Activated T-cell treated with anti-CD3 and anti-CD28 coated beads, Interleukin-2, amount 50 U/mL, for 48 hours (primary cell): ENCODE measurements at regions not wholly inside any gene's neighbourhood (a gene's known extent, or its start where the extent isn't known, plus 50 kb on each side); places are given as distances from the start of the nearest gene placed in this dataset.

Experiments used
- DNase-seq, 2 experiments: peaks; one replicate each; pipeline ENCODE4 v3.0.0-alpha.2; 2020

DNA sequence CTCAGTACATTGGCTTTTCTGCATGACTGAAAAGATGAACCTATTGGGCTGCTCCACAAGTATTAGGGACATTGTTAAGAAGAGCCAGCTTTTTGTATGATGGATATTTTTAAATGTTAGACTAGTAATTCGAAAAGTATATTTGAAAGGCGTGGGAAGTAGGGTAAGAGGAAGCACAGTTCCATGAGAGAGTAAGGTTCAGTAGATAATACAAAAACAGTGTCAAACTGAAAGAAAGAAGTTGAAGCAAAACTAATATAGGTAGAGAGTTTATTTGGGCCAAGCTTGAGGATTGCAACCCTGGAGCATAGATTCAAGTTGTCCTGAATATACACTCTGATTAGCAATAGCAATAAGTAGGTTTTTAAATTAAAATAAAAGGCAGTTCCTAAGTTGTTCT lies 193.9 kb downstream of the RASSF9 start:
- DNase-seq, result no peak

DNA sequence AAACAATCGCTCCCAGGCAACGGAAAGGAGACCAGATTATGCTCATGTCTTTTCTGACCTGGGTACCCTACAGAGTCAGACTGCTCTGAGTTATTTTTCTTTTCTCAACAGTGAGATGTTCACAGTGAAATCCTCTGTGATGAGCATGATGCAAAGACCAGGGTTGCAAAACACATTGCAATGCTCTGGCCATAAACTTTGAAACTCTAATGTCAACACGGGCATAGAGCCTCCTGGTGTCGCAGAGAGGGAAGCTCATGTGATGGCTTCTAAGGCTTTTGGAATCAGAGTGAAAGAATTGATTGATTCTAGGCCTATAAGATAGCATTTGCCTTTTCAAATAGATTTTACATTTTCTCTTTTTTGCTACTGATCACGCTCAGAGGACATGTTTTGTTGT lies 193.4 kb downstream of the RASSF9 start:
- DNase-seq, result no peak

DNA sequence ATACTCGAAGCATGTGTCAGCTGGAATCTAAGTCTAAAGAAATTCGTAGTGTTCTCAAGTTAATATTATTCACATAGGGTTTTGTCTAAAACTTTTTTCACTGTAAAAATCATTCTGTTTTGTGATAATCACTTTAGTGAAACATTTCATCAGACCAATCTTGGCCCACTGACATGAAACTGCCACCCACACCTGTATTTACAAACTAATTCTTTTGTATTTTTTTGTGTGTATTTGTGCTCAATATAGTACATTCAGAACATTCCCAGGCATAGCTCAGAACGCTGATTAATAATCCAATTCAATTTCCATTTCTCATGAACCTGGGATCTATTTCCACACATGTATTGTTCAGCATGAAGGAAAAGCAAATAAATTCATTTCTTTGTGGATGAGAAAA lies 191.7 kb downstream of the RASSF9 start:
- DNase-seq, result no peak

DNA sequence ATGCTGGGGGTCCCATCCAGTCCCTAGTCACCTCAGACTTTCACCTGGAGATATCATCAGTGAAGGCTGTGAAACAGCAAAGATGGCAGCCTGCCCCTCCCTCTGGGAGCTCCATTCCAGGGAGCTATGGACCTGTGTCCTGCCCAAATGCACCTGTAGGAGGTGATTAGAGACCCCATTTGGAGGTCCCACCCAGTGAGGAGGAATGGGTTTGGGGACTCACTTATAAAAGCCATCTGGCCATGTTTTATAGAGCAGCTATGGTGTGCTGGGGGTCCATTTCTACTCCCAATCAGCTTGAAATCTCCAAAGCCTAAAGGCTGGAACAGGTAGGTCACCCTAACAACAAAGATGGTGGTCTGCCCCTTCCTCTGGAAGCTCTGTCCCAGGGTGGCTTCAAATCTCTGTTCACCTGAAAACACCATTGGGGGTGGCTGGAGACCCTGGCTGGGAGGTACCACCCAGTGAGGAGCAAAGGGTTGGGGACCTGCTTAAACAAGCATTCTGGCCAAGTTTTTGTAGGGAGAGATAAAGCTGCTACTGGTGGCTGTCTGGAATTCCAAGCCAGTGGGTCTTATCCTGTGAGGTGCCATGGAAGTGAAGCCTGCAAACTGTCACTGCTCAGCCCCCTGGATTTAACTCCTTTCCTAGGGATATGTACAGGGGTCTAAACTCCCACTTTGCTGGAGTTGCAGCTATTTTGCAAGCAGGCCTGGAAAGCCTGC lies 182.3 kb downstream of the RASSF9 start:
- DNase-seq, result no peak

DNA sequence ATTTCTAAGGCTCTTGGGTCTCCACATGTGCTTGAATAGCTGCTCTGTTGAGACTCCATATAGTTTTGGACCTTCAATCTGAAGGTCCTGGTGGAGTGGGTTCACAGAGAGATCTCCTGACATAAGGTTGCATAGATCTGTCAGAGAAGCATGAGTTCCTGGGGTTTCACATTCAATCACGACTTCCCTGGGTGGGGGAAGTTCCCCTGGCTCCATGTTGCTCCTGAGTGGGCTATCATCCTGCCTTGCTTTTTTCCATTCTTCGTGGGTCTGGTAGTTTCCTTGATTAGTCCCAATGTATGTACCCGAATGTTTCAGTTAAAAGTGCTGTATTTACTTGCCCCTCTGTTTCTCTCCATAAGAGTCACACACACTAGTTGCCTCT lies 181.8 kb downstream of the RASSF9 start:
- DNase-seq, result no peak

DNA sequence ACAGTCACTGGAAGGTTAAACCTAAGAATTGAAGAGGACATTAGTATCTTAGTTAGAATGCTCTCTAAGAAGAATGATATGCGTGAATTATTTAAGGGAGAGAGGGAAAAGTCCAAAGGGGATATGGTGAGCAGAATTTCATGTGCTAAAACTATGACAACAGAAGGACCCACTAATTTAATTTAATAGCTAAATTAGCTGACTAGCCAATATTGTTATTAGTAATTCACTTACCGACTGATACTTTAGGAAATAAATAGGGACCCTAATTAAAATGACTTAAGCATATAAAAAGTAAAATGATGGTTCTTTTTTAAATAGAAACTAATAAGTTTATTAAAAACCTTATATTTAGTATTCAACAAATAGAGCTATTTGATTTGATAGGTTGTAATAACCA lies 179.6 kb downstream of the RASSF9 start:
- no peak for DNase-seq

DNA sequence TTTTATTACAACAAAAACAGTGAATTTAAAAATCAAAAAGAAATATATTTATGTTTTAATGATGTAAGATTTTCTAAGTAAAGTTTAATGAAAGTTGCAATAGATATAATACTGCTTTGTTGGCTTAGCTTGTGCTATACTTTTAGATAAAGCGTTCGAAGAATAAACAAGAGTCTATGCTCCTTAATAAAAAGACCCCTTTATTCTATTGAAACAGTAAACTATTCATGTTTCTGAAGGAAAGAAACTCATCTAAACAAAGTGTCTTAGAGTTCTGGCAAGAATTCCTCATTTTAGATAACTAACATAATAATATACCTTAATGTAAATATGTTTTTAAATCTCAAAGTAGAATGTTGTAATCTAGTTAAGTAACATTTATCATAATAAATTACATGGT lies 179.0 kb downstream of the RASSF9 start:
- no peak for DNase-seq

DNA sequence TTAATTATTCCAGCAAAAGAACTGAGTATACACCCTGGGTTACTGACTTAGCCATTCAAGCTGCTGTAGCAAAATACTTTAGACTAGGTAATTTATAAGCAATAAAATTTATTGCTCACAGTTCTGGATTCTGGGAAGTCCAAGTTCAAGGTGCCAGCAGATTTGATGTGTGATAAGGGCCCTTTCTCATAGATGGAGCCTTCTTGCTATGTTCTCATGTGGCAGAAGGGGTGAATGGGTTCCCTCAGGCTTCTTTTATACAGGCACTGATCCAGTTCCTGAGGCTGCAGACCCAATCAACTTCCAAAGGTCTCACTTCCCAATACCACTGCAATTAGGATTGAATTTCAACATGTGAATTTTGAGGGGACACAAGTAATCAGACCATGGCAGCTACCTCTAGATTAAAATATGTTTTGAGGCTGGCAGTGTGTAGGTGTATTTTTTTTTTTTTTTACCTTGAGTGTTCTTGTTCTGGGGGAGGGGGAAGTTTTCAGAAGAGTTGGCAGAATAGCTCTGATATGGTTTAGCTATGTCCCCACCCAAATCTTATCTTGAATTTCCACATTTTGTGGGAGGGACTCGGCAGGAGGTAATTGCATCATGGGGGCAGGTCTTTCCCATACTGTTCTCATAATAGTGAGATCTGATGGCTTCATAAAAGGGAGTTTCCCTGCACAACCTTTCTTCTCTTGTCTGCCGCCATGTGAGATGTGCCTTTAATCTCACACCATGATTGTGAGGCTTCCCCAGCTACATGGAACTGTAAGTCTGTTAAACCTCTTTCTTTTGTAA lies 178.2 kb downstream of the RASSF9 start:
- no peak for DNase-seq

DNA sequence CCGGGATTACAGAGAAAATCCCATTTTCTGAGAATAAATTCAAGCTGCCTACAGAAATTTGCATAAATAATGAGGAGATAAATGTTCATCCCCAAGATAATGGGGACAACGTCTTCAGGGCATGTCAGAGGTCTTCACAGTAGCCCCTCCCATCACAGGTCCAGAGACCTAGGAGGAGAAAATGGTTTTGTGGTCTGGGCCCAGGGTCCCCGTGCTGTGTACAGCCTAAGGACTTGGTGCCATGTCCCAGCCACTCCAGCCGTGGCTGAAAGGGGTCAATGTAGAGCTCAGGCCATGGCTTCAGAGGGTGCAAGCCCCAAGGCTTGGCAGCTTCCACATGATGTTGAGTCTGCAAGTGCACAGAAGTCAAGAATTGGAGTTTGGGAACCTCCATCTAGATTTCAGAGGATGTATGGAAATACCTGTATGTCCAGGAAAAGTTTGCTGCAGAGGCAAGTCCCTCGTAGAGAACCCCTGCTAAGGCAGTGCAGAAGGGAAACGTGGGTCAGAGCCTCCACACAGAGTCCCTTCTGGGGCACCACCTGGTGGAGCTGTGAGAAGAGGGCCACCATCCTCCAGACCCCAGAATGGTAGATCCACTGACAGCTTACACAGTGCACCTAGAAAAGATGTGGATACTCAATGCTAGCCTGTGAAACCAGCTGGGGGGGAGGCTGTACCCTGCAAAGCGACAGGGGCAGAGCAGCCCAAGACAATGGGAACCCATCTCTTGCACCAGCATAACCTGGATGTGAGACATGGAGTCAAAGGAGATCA lies 176.3 kb downstream of the RASSF9 start:
- no peak for DNase-seq

DNA sequence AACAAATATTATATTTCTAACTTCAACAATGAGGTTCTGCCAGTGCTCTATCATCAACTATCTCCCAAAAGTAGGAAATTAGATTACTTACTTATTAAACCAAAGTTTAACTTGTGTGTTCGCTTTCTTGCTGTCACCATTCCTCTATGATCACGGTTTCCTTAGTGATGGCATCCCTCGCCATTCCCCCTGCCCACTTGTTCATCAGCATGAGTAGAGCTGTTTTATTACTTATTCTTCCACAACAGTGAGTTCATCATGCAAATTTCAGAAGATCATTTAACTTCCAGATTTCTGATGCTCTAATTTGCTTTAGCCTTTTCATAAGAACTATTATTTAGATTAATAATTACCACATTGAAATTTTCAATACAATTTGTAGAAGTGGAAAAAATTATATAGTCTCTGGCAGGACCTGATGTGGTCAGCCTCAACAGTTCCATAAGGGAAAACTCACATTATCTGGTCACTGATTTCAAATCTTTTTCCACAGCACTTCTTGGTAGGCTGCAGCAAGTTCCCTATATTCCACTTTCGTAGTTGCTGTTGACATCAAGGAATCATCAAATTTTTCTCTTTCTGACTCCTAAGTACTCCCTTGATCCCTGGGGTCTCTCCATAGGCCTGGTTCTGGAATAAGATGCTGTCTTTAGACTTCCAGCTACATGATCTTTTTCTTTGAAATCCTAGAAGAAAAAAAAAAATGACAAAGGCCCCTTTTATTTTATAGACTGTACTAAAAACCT lies 174.6 kb downstream of the RASSF9 start:
- DNase-seq, result no peak

DNA sequence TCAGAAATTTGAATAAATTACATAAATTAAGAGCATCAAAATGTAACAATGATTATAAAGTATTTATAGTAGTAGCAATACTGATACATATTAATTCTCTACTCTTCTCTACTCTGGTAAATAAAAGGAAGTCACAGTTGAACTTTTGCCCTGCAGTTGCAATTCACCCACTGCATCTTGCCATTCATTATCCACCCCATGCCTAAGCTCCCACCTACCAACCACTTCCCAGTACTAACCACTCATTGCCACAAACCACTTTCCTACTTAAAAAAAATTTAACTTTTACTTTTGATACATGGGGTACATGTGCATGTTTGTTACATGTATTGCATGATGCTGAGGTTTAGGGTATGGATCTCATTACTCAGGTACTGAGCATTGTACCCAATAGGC lies 174.0 kb downstream of the RASSF9 start:
- no peak for DNase-seq

DNA sequence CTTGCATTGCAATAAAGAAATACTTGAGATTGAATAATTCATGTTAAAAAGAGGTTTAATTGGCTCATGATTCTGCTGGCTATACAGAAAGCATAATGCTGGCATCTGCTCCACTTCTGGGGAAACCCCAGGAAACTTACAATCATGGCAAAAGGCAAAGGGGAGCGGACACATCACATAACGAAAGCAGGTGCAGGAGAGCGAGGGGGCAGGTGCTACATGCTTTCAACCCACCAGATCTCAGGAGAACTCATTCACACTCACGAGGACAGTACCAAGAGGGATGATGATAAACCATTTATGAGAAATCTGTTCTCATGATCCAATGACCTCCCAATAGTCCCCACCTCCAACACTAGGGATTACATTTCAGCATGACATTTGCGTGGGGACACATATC lies 172.6 kb downstream of the RASSF9 start:
- no peak for DNase-seq

DNA sequence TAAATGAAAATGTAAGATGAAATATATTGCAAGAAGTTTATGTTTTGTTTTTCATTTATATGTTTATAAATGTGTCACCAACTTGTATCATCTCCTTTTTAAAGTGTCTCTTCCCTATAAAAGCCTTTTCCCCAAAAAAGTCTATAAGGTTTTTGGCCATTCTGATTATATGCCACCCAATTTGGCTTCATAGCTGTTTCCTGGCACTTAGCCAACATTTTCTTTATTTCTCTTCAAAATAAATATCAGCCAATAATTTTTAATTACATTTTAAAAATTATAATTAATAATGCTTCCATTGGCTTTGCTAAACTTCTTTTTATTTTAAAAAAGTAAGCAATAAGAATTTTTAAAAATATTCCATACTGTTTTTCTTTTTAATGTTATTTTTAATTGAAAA lies 171.8 kb downstream of the RASSF9 start:
- no peak for DNase-seq

DNA sequence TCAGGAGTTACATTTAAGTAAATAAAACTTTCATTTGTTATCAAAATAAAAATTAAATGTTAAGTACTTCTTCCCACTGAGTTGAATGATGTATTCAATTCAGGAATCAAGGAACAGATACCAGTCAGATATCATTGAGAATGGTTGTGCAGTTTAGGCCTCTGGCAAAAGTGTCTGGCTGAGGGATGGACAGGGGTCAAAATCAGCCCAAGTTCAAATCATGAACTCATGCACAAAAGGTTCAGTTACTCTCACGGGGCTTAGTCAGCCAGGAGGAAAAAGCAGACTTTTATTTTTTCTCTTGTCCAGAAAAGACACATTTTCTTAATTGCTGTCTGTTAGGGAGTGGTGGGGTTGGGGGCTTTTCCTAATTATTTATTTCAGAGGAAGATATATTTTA lies 166.3 kb downstream of the RASSF9 start:
- DNase-seq, result no peak

DNA sequence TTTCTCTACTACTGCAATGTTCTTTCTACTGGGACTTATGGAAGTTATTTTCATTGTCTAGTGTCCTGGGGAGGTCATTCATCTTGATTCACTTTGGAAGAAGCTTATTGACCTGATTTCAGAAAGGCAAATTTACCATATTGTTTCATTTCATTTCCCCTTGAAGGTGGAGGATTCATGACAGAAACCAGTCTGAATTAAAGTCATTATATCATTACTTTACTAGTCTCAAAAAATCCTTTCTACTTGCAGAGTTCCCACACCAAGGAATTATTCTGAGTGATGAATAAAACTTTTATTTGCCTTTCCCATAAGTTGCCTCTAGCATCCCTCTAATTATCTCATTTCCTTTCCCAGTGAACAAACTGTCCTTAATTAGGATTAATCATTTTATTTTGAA lies 163.8 kb downstream of the RASSF9 start:
- DNase-seq, result no peak

DNA sequence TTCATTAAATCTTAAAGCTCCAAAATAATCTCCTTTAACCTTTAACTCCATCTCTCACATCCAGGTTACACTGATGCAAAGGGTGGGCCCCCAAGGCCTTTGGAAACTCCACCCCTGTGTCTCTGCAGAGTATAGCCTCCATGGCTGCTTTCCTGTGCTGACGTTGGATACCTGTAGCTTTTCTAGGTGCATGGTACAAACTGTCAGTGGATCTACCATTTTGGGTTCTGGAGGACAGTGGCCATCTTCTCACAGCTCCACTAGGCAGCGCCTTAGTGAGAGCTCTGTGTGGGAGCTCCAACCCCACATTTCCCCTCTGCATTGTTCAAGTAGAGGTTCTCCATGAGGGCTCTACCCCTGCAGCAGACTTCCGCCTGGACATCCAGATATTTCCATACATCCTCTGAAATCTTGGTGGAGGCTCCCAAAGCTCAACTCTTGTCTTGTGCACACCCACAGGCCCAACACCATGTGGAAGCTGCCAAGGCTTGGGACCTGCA lies 162.2 kb downstream of the RASSF9 start:
- no peak for DNase-seq

DNA sequence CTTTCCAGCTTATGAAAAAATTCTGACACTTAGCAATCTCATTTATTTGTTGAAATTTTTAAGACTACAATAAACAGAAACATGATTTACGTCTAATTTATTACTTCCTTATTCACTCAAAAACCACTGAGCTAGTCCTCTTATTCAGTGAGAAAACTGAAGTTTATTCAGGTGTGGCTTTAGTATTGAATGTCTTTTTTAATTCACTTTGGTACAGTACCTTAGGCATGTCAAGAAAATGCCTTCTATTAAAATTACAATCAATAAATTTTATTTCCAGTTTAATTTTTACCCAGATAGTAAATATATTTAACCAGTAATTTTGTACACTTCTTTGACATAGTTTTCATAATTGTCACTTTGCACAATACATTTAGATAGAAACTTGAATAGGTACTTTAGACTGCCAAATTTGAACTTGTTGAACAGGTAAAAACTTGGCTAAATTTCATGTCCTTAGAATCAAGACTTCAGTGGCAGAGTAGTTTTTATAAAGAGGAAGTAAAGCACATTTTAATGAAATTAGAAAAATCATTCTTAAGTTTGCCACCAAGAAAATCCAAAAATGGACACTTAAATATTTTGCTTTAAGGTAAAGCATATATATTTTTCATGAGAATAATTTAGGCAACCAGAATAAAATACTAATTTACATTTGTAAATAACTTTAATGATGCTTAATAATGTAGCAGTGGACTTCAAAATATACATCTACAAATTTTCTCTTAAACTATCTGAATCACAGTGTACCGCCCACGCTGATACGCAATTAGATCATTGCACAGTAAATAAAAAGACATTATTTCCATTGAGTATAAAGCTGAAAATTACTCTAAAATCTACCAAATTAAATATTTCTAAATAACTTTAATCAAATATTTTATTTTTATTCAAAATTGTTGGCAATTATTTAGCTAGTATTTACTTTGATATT lies 159.1 kb downstream of the RASSF9 start:
- DNase-seq, result no peak

DNA sequence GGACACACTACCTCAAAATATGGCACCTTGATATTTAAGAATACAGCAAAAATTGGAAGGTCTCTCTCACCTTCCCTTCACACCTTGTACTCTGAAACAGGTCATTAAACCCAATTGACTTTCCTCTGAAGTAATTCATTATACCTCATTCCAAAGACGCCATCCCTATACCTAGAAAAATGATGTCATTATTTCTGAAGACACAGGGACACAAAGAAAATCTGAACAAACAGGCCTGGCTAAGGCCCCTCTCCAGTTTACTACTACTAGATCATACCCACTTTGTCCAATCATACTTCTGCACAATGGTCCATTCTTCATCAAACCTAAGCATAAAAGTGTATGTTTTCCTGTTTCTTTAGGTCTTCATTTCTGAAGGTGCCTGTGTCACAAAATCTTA lies 156.9 kb downstream of the RASSF9 start:
- DNase-seq, result no peak

DNA sequence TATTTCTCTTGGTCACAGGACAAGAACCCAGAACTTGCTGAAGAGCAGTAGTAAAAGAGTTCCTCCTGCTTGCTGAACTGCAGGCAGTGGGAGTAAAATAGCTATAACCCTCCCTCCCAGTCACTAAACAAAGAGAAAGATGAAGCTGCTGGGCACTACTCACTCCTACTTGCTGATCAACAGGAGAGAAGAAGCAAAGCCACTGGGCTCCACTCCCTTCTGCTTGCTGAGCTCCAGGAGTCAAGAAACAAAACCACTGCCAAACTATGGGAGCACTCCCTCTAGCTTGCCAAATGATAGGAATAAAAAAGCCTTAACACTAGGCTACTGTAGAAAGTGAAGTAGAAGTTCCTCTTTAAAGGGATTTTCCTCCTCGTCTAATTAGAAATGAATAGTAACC lies 155.3 kb downstream of the RASSF9 start:
- DNase-seq, result no peak

DNA sequence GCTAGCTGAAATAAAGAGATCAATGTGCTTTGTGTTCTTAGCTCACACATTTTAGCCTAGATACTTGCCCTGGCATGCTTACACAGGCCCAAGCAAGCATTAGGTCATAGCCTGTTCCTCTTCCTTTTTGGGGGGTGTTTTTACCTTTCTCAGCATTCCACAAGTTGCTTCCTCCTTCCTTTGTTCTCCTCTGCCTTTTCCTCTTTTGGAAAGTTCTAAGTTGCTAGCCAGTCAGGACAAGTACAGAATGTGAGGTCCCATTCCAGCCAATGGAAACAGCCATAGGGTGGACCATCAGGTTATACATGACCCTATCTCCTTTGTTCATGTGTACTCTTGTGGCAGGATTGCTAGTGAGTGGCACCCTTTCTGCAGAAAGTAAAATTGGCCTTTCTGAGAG lies 154.9 kb downstream of the RASSF9 start:
- no peak for DNase-seq

DNA sequence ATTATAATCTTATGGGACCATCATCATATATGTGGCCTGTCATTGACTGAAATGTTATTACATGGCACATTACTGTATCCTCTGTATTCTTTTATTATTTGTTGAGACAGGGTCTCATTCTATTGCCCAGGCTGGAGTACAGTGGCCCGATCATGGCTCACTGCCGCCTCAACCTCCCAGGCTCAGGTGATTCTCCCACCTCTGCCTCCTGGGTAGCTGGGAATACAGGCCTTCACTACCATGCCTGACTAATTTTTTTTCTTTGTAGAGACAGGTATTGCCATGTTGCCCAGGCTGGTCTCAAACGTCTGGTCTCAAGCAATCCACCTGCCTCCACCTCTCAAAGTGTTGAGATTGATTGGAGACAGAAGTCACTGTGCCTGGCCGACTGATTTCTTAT lies 153.2 kb downstream of the RASSF9 start:
- no peak for DNase-seq

DNA sequence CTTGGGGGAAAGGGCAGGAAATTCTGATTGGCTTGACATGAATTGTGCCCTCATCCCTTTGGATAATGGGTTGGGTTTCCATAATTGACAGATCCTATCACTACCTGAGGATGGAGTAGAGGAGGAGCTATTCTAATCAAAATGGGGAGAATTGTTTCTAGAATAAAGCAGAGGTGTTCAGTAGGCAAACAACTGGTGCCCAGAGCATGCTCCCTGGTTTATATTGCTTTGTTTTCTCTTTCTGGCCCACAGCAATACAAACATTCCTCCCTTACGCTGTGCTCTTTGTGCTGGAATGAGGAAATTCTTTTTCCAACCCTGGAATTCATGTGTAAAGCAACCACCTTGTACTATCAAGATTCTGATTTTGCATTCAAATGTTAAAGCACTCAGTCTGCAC lies 147.4 kb downstream of the RASSF9 start:
- DNase-seq, result no peak
